HG03342 (cell line): ENCODE measurements at regions not wholly inside any gene's neighbourhood (a gene's known extent, or its start where the extent isn't known, plus 50 kb on each side); places are given as distances from the start of the nearest gene placed in this dataset.

Experiments used
- ATAC-seq: cut with Tn5 transposase; IDR thresholded peaks from one replicate; pipeline ENCODE4 v1.9.1; 2021; ENCODE audit warnings: mild to moderate bottlenecking, moderate library complexity; ENCODE audit not compliant: unreplicated experiment

GRCh38 chr10:36638462-36639155 lies 486.8 kb upstream of the ANKRD30A start:
- ATAC-seq = no peak

GRCh38 chr10:36636879-36637278 lies 488.5 kb upstream of the ANKRD30A start:
- ATAC-seq = no peak

GRCh38 chr10:36636285-36636839 lies 489.0 kb upstream of the ANKRD30A start:
- ATAC-seq = no peak

GRCh38 chr10:36634916-36635315 lies 490.5 kb upstream of the ANKRD30A start:
- no peak for ATAC-seq

GRCh38 chr10:36630267-36630666 lies 495.1 kb upstream of the ANKRD30A start:
- ATAC-seq = no peak

- ATAC-seq = no peak
Observed at GRCh38 chr10:36629476-36629875, 495.9 kb upstream of the ANKRD30A start.

GRCh38 chr10:36624551-36625100 lies 500.8 kb upstream of the ANKRD30A start:
- no peak for ATAC-seq

- no peak for ATAC-seq
Observed at GRCh38 chr10:36621346-36621745, 504.1 kb upstream of the ANKRD30A start.

GRCh38 chr10:36612436-36612835 lies 513.0 kb upstream of the ANKRD30A start:
- ATAC-seq = no peak

GRCh38 chr10:36608866-36609265 lies 516.5 kb upstream of the ANKRD30A start:
- no peak for ATAC-seq

GRCh38 chr10:36608251-36608650 lies 517.1 kb upstream of the ANKRD30A start:
- ATAC-seq = no peak

GRCh38 chr10:36606234-36606839 lies 519.1 kb upstream of the ANKRD30A start:
- ATAC-seq = no peak

GRCh38 chr10:36604316-36604715 lies 521.1 kb upstream of the ANKRD30A start:
- no peak for ATAC-seq

- ATAC-seq = no peak
Observed at GRCh38 chr10:36603688-36604087, 521.7 kb upstream of the ANKRD30A start.

GRCh38 chr10:36602374-36602773 lies 523.0 kb upstream of the ANKRD30A start:
- no peak for ATAC-seq

GRCh38 chr10:36597756-36598320 lies 527.6 kb upstream of the ANKRD30A start:
- no peak for ATAC-seq

- no peak for ATAC-seq
Observed at GRCh38 chr10:36592964-36593363, 532.4 kb upstream of the ANKRD30A start.

GRCh38 chr10:36591436-36591835 lies 534.0 kb upstream of the ANKRD30A start:
- ATAC-seq = no peak

- ATAC-seq = no peak
Observed at GRCh38 chr10:36583690-36584089, 541.7 kb upstream of the ANKRD30A start.

GRCh38 chr10:36581237-36581636 lies 544.2 kb upstream of the ANKRD30A start:
- ATAC-seq = no peak

- ATAC-seq = no peak
Observed at GRCh38 chr10:36578306-36578705, 547.1 kb upstream of the ANKRD30A start.

GRCh38 chr10:36577126-36577525 lies 548.3 kb upstream of the ANKRD30A start:
- no peak for ATAC-seq
